ENCODE measurements at regions not wholly inside any gene's neighbourhood (a gene's known extent, or its start where the extent isn't known, plus 50 kb on each side); places are given as distances from the start of the nearest gene placed in this dataset.

DNA sequence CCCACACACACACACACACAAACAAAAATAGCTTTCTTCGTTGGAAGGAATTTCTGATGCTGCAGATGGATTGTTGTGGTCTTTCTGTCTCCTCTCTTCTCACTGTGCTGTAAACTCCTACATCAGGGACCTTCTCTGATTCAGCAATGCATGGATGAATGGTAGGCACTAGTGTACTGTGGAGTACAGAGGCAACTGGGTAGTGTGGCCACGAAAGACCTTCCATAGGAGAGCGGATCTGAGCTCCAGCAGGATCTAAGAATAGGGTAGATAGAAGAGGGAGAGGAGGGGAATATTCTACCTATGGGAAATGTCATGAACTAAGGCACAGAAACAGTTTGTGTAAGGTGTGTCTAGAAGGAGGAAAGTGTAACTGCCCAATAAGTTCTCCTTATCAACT is 266.8 kb downstream of the MYCN start:
- Histone ChIP-seq H3K4me2 (ENCODE audit: low read depth, low read length, poor library complexity, severe bottlenecking) (no peak overlapping the region), H2AFZ (ENCODE audit: low read length) (no peak overlapping the region), H3K9me3 (ENCODE audit: insufficient read depth, low read depth, low read length) (peaks cover 3% of the 10 kb centered on the region; the same call in 1 of the 2 replicates), H3K4me3 (ENCODE audit: low read length, poor library complexity, severe bottlenecking) (no peak overlapping the region), H3K27me3 (ENCODE audit: insufficient read depth, low read length, poor library complexity, severe bottlenecking) (no peaks in the 10 kb centered on the region), H3K9ac (ENCODE audit: low read depth, low read length, poor library complexity, severe bottlenecking) (no peak overlapping the region), H4K20me1 (ENCODE audit: insufficient read depth, low read length, poor library complexity, severe bottlenecking) (no peaks in the 10 kb centered on the region), H3F3A (ENCODE audit: low read depth) (no peaks in the 10 kb centered on the region), H3K36me3 (ENCODE audit: insufficient read depth, low read length) (no peaks in the 10 kb centered on the region), H3K9me2 (replicated peaks; ENCODE audit: low read depth, low read length) (no peaks in the 10 kb centered on the region), H3K79me2 (ENCODE audit: insufficient read depth, low read length) (no peaks in the 10 kb centered on the region), H3K4me1 (ENCODE audit: insufficient read depth, low read length, poor library complexity, severe bottlenecking) (no peaks in the 10 kb centered on the region)
- no peak for TF ChIP-seq EZH2phosphoT487 (IDR thresholded peaks at IDR 0.05; ENCODE audit: borderline replicate concordance)
- TF ChIP-seq CTCF (conservative IDR thresholded peaks at IDR 0.05; ENCODE audit: low read length), result no peak

- no peaks in the 10 kb centered on the region for H3K4me1 ChIP-seq (ENCODE audit: insufficient read depth, low read length, poor library complexity, severe bottlenecking)
- no peak overlapping the region for H3K4me3 ChIP-seq (ENCODE audit: low read length, poor library complexity, severe bottlenecking)
- TF ChIP-seq EZH2phosphoT487 (IDR thresholded peaks at IDR 0.05; ENCODE audit: borderline replicate concordance), result no peak
- no peaks in the 10 kb centered on the region for H3K36me3 ChIP-seq (ENCODE audit: insufficient read depth, low read length)
- H3K4me2 ChIP-seq (ENCODE audit: low read depth, low read length, poor library complexity, severe bottlenecking), result no peak overlapping the region
- H3K9ac ChIP-seq (ENCODE audit: low read depth, low read length, poor library complexity, severe bottlenecking), result no peak overlapping the region
- no peaks in the 10 kb centered on the region for H3F3A ChIP-seq (ENCODE audit: low read depth)
- no peaks in the 10 kb centered on the region for H3K79me2 ChIP-seq (ENCODE audit: insufficient read depth, low read length)
- no peaks in the 10 kb centered on the region for H3K9me2 ChIP-seq (replicated peaks; ENCODE audit: low read depth, low read length)
- H4K20me1 ChIP-seq (ENCODE audit: insufficient read depth, low read length, poor library complexity, severe bottlenecking), result no peaks in the 10 kb centered on the region
- H3K27me3 ChIP-seq (ENCODE audit: insufficient read depth, low read length, poor library complexity, severe bottlenecking), result no peaks in the 10 kb centered on the region
- peaks cover 3% of the 10 kb centered on the region; the same call in 1 of the 2 replicates for H3K9me3 ChIP-seq (ENCODE audit: insufficient read depth, low read depth, low read length)
- no peak overlapping the region for H2AFZ ChIP-seq (ENCODE audit: low read length)
Observed at GRCh38 chr2:16206191-16206944, 266.0 kb downstream of the MYCN start.

GRCh38 chr2:16205631-16206030 is 265.3 kb downstream of the MYCN start:
- TF ChIP-seq EZH2phosphoT487 (IDR thresholded peaks at IDR 0.05; ENCODE audit: borderline replicate concordance) (no peak), CTCF (conservative IDR thresholded peaks at IDR 0.05; ENCODE audit: low read length) (no peak)
- Histone ChIP-seq H3K79me2 (ENCODE audit: insufficient read depth, low read length) (no peaks in the 10 kb centered on the region), H3K4me3 (ENCODE audit: low read length, poor library complexity, severe bottlenecking) (no peak overlapping the region), H3K9me2 (replicated peaks; ENCODE audit: low read depth, low read length) (no peaks in the 10 kb centered on the region), H4K20me1 (ENCODE audit: insufficient read depth, low read length, poor library complexity, severe bottlenecking) (no peaks in the 10 kb centered on the region), H3K9me3 (ENCODE audit: insufficient read depth, low read depth, low read length) (peaks cover 3% of the 10 kb centered on the region; the same call in 1 of the 2 replicates), H2AFZ (ENCODE audit: low read length) (no peak overlapping the region), H3K27me3 (ENCODE audit: insufficient read depth, low read length, poor library complexity, severe bottlenecking) (no peaks in the 10 kb centered on the region), H3K9ac (ENCODE audit: low read depth, low read length, poor library complexity, severe bottlenecking) (no peak overlapping the region), H3K4me1 (ENCODE audit: insufficient read depth, low read length, poor library complexity, severe bottlenecking) (no peaks in the 10 kb centered on the region), H3F3A (ENCODE audit: low read depth) (no peaks in the 10 kb centered on the region), H3K4me2 (ENCODE audit: low read depth, low read length, poor library complexity, severe bottlenecking) (no peak overlapping the region), H3K36me3 (ENCODE audit: insufficient read depth, low read length) (no peaks in the 10 kb centered on the region)
